HepG2 (cell line): ENCODE measurements at regions not wholly inside any gene's neighbourhood (a gene's known extent, or its start where the extent isn't known, plus 50 kb on each side); places are given as distances from the start of the nearest gene placed in this dataset.

Experiments used
- ATAC-seq: fragments of 200-7000 bp; cut with Tn5 transposase; 3 replicates; pipeline ENCODE4 v1.9.1; 2020; ENCODE audit warnings: mild to moderate bottlenecking, moderate library complexity
- BruUV-seq: library from RNA; stranded (reverse); fragments of 400-500 nt; replicated peaks from 2 replicates; lab custom pipeline; 2021; lab: Mats Ljungman, UMichigan
- CTCF ChIA-PET: fragments of 300-600 bp; formaldehyde crosslinking; extraction: SDS; loops from one replicate; lab custom pipeline; 2021; ENCODE audit warnings: low total read pairs, inconsistent platforms, low intra/inter-chr PET ratio; lab: Yijun Ruan, JAX
- POLR2A ChIA-PET: fragments of 350-600 bp; sonication (Branson Sonifier 250); formaldehyde crosslinking; loops from one replicate; lab custom pipeline; 2020; ENCODE audit warnings: antibody characterized with exemption, inconsistent platforms; lab: Yijun Ruan, JAX
- DNase-seq: peaks from one replicate; pipeline ENCODE4 v3.0.0-alpha.2; 2015; ENCODE audit warnings: low spot score
- FAIRE-seq: peaks from 3 replicates; lab custom pipeline; 2011; peaks lifted over from hg19 to GRCh38; lab: Jason Lieb, UNC
- H2AFZ ChIP-seq: one replicate; pipeline ENCODE4 v1.6.1; 2011; ENCODE audit warnings: low read length, inconsistent platforms
- H3K27ac ChIP-seq: fragments of 300-600 bp; 3 replicates; pipeline ENCODE4 v1.8.0; 2011; ENCODE audit warnings: mixed run types, mild to moderate bottlenecking, mixed read lengths, low read length, inconsistent platforms; ENCODE audit not compliant: insufficient read depth; ENCODE audit errors: extremely low read length
- H3K27me3 ChIP-seq, 2 experiments: fragments of 200-600 bp in 1 of 2; 2 replicates in 1 of 2; 3 replicates in 1 of 2; pipeline versions ENCODE4 v1.6.0 to v1.8.0; 2011; ENCODE audit warnings: low read length in 2 of 2, mild to moderate bottlenecking in 2 of 2, moderate library complexity in 2 of 2, inconsistent platforms in 1 of 2; ENCODE audit not compliant: insufficient read depth in 2 of 2, control insufficient read depth in 1 of 2
- H3K36me3 ChIP-seq, 2 experiments: fragments of 200-600 bp in 1 of 2; replicated peaks in 1 of 2; 2 replicates in 1 of 2; 3 replicates in 1 of 2; pipeline versions ENCODE4 v1.5.1 to v1.8.0; 2011; ENCODE audit warnings: low read length in 2 of 2, inconsistent platforms in 1 of 2; ENCODE audit not compliant: insufficient read depth in 2 of 2, control insufficient read depth in 1 of 2
- H3K4me1 ChIP-seq: 2 replicates; pipeline ENCODE4 v1.5.1; 2012; ENCODE audit warnings: low read length, inconsistent platforms; ENCODE audit not compliant: insufficient read depth
- H3K4me2 ChIP-seq: 2 replicates; pipeline ENCODE4 v1.6.0; 2011; ENCODE audit warnings: low read depth, low read length, inconsistent platforms
- H3K4me3 ChIP-seq, 3 experiments: fragments of 200-600 bp in 1 of 3; sonication (generic), shearing (Covaris generic) in 1 of 3; replicated peaks in 1 of 3; 2 replicates each; pipeline ENCODE4 v1.5.1; 2011 to 2016; ENCODE audit warnings: low read length in 3 of 3, inconsistent platforms in 2 of 3, low read depth in 2 of 3, mild to moderate bottlenecking in 2 of 3, control low read depth in 1 of 3, mixed read lengths in 1 of 3; ENCODE audit not compliant: insufficient read depth in 1 of 3
- H3K79me2 ChIP-seq: one replicate; pipeline ENCODE4 v1.6.1; 2011; ENCODE audit warnings: low read length, inconsistent platforms; ENCODE audit not compliant: insufficient read depth
- H3K9ac ChIP-seq: 2 replicates; pipeline ENCODE4 v1.6.0; 2011; ENCODE audit warnings: mild to moderate bottlenecking, low read depth, low read length, inconsistent platforms; ENCODE audit not compliant: insufficient read depth
- H3K9me3 ChIP-seq: 2 replicates; pipeline ENCODE4 v1.5.1; 2012; ENCODE audit warnings: mild to moderate bottlenecking, low read length
- H4K20me1 ChIP-seq: 2 replicates; pipeline ENCODE4 v1.6.0; 2011; ENCODE audit warnings: inconsistent platforms, mild to moderate bottlenecking, low read length, moderate library complexity; ENCODE audit not compliant: insufficient read depth
- CCAR2 ChIP-seq: fragments of 200-400 bp; formaldehyde crosslinking; optimal IDR thresholded peaks from 2 replicates; pipeline ENCODE3; 2018; ENCODE audit warnings: low read depth, mild to moderate bottlenecking, low read length, moderate library complexity
- GTF2F1 ChIP-seq: fragments of 150-350 bp; IDR thresholded peaks from 2 replicates; pipeline ENCODE4 v1.6.1; 2014; ENCODE audit warnings: low read length
- JDP2 ChIP-seq: sonication (generic); formaldehyde crosslinking; IDR thresholded peaks from 2 replicates; pipeline ENCODE4 v1.8.1; 2022; ENCODE audit warnings: missing genetic modification reagents, borderline replicate concordance
- THAP8 ChIP-seq: sonication (generic); formaldehyde crosslinking; IDR thresholded peaks from 2 replicates; pipeline ENCODE4 v1.5.1; 2020; ENCODE audit warnings: missing genetic modification reagents, mild to moderate bottlenecking, borderline replicate concordance
- ZNF468 ChIP-seq: sonication (generic); formaldehyde crosslinking; IDR thresholded peaks from 2 replicates; pipeline ENCODE4 v1.8.0; 2022; ENCODE audit warnings: mild to moderate bottlenecking, moderate library complexity, missing genetic modification reagents
- ZNF607 ChIP-seq: sonication (generic); formaldehyde crosslinking; IDR thresholded peaks from 2 replicates; pipeline ENCODE4 v1.5.1; 2020; ENCODE audit warnings: missing genetic modification reagents, mild to moderate bottlenecking, borderline replicate concordance
- ZNF670 ChIP-seq: sonication (generic); formaldehyde crosslinking; IDR thresholded peaks from 2 replicates; pipeline ENCODE4 v1.8.0; 2022; ENCODE audit warnings: mild to moderate bottlenecking, missing genetic modification reagents, borderline replicate concordance
- ZNF674 ChIP-seq: sonication (generic); formaldehyde crosslinking; IDR thresholded peaks from 2 replicates; pipeline ENCODE4 v1.5.0; 2020; ENCODE audit warnings: low read depth, mild to moderate bottlenecking, missing genetic modification reagents
- WGBS: methylation state at CpG from one replicate; pipeline ENCODE4 v1.1.6; 2017; ENCODE audit warnings: low lambda C conversion rate; 5-methylcytosine and 5-hydroxymethylcytosine counted together
- in situ Hi-C: cut with HindIII; loops from 2 replicates; pipeline ENCODE4 v1.10.0; 2017; ENCODE audit warnings: low pct_unique_long_range_greater_than_20kb; ENCODE audit not compliant: extremely low pct_ligation_motif_present
- intact Hi-C: fragments of 100-400 bp; cut with micrococcal nuclease; formaldehyde crosslinking; loops from one replicate; pipeline ENCODE4 v1.10.0; 2022; ENCODE audit not compliant: unreplicated experiment
- TF ChIP-seq, protein P1 (sequence below): sonication (generic); formaldehyde crosslinking; IDR thresholded peaks from 2 replicates; pipeline ENCODE4 v1.8.0; 2022; ENCODE audit warnings: missing genetic modification reagents, low read depth, mild to moderate bottlenecking, borderline replicate concordance

GRCh38 chr1:57644667-57645066, 220.8 kb upstream of the DAB1 start:
- FAIRE-seq (no peak), ATAC-seq (no peak), DNase-seq (no peak)
- Histone ChIP-seq H3K36me3 (no peaks in the 10 kb centered on the region), H3K4me2 (no peak overlapping the region), H3K9ac (no peak overlapping the region), H3K4me3 (no peak overlapping the region), H3K27ac (no peak overlapping the region), H3K4me1 (no peaks in the 10 kb centered on the region)
- WGBS, result 47% methylated on average over 2 of the region's 2 CpGs
- in situ Hi-C loops, result no loop called here
- intact Hi-C loops, result no loop called here
- CTCF ChIA-PET, result no interaction called here
- TF ChIP-seq THAP8 (no peak), ZNF674 (CRISPR knock-in tag) (no peak), ZNF468 (CRISPR knock-in tag) (no peak), JDP2 (CRISPR knock-in tag) (no peak), ZNF607 (CRISPR knock-in tag) (no peak), CCAR2 (no peak), GTF2F1 (no peak), ZNF670 (CRISPR knock-in tag) (no peak)
- TF ChIP-seq, protein P1, sequence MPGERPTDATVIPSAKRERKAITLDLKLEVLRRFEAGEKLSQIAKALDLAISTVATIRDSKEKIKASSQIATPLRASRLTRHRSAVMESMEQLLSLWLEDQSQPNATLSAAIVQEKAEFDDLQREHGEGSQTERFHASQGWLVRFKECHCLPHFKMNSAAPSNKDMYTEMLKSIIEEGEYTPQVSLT (CRISPR knock-in tag), result no peak
- TF ChIP-seq, all 625 proteins: peak for 0
- Histone ChIP-seq H3K9me3 (no peaks in the 10 kb centered on the region), H2AFZ (no peak overlapping the region), H3K79me2 (no peaks in the 10 kb centered on the region), H4K20me1 (no peaks in the 10 kb centered on the region), H3K27me3 (0 out of 5 replicates have a peak, but pooled peaks cover 0 to 3% of the 10 kb centered on the region in 2 experiments)
- BruUV-seq, result no TSS peak
- POLR2A ChIA-PET, result no interaction called here
